ENCODE measurements at regions not wholly inside any gene's neighbourhood (a gene's known extent, or its start where the extent isn't known, plus 50 kb on each side); places are given as distances from the start of the nearest gene placed in this dataset.
"Not testable (repeated sequence)": the region's sequence is repeated elsewhere in the genome, so short reads cannot be mapped to it uniquely, and the experiment has no call there.

DNA sequence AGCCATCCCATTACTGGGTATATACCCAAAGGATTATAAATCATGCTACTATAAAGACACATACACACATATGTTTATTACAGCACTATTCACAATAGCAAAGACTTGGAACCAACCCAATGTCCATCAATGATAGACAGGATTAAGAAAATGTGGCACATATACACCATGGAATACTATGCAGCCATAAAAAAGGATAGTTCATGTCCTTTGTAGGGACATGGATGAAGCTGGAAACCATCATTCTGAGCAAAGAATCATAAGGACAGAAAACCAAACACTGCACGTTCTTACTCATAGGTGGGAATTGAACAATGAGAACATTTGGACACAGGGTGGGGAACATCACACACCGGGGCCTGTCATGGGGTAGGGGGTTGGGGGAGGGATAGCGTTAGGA is 60.3 kb upstream of the NMU start:
- FAIRE-seq: not testable (repeated sequence)

- FAIRE-seq: no peak
Observed at GRCh38 chr4:55706541-55706940, 70.4 kb upstream of the NMU start.

DNA sequence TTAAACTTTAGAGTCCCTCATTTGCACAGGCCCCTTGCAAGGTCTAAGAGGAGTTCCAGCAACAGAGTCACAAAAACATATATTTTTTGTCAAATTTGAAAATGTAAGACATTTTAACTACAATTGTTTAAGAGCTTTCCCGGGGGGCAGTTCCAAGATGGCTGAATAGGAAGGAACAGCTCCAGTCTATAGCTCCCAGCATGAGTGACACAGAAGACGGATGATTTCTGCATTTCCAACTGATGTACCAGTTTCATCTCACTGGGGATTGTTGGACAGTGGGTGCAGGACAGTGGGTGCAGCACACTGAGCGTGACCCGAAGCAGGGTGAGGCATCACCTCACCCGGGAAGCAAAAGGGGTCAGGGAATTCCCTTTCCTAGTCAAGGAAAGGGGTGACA is 71.4 kb upstream of the NMU start:
- FAIRE-seq: no peak

DNA sequence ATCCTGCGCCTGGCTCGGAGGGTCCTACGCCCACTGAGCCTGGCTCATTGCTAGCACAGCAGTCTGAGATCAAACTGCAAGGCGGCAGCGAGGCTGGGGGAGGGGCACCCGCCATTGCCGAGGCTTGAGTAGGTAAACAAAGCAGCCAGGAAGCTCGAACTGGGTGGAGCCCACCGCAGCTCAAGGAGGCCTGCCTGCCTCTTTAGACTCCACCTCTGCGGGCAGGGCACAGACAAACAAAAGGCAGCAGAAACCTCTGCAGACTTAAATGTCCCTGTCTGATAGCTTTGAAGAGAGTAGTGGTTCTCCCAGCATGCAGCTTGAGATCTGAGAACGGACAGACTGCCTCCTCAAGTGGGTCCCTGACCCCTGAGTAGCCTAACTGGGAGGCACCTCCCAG is 71.9 kb upstream of the NMU start:
- FAIRE-seq: not testable (repeated sequence)

DNA sequence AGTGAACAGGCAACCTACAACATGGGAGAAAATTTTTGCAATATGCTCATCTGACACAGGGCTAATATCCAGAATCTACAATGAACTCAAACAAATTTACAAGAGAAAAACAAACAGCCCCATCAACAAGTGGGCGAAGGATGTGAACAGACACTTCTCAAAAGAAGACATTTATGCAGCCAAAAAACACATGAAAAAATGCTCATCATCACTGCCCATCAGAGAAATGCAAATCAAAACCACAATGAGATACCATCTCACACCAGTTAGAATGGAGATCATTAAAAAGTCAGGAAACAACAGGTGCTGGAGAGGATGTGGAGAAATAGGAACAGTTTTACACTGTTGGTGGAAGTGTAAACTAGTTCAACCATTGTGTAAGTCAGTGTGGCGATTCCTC is 76.7 kb upstream of the NMU start:
- not testable (repeated sequence) for FAIRE-seq

GRCh38 chr4:55721651-55722050 is 85.6 kb upstream of the NMU start:
- no peak for FAIRE-seq

GRCh38 chr4:55722132-55722531 is 86.0 kb upstream of the NMU start:
- no peak for FAIRE-seq

GRCh38 chr4:55723403-55723802 is 87.3 kb upstream of the NMU start:
- FAIRE-seq: no peak

GRCh38 chr4:55725057-55725456 is 89.0 kb upstream of the NMU start:
- no peak for FAIRE-seq

DNA sequence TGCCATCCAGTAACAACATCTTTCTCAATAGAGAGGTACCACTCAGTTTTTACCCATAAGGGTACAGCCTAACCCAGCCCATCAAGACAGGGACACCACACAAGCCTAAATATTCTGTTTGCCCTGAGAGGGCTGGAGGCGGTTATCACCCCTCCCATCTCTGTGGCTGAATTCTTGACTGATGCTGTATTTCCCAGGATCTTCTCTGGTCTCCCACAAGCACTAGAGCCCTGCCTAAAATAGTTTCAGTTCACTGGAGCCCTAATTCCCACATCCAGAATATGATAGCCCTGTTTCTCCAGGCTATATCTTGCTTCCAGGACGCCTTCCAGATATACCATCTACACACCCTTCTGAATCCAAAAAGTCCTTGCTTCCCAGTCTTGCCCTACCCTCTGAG is 91.6 kb upstream of the NMU start:
- no peak for FAIRE-seq

DNA sequence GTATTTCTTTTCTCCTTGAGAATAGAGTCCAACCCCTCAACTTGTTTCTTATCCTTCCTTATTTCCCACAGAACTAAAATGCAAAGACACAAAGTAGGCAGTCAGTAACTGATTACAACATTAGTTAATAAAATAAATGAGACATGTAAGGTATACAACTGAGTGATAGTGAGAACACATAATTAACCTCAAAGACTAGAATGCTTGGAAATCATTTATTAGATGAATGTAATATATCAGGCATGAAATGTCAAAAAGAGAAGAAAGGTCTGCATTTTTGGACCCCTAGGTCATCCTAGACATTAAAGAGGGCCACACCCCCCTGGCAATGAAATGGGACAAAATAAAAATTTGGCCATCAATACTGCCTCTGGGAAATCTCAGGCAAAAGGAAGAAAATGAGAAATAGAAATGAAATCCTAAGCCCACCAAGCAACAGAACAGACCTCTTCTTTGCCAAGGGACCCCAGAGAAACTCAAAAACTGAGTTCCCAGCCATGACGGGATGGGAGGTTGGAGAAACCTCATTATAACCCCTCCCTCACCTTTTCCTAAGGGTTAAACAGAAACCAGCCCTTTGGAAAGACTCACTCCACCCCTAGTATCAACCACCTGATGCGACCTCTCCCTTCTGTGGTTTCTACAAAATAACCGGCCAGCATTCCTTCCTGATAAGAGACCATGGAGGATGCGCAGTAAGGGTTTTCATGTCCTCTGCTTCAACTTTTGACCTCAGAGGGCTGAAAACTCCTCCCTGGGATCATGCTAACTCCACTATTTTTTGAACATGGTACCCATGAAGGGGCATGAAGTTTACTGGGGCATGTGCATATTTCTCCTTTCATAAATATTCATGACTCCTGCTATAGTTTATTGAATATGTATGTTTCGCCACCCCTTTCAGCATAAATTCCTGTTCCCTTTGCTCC is 90.0 kb upstream of the EXOC1L start:
- no peak for FAIRE-seq

DNA sequence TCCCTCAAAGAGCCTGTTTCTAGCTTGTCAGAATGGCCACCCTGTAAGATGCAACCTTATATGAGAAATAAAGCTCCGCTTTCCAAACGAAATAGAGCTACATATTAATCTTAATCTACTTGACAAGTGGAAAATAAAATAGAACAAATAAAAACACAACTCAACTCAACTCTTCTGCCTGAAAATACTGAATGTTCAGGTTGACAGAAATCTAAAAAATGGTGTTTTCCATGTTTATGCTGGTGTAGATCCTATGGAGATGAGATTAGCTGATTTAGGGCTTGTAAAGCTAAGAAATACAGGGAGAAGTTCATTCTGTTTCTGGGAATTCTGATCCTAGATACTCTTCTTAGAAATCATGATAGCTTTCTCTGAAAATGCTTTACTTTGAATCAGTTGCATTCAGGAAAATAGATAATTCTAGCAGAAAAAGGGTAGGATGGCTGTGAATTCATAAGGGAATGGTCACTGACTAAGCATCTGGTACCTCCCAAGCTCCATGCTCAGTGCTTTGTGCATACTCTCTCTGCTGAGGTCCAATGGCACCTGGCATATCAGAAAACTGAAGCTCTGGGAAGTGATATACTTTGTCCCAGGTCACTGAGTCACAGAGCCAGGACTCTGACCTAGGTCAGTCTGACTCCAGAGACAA is 89.2 kb upstream of the EXOC1L start:
- FAIRE-seq: no peak

- no peak for FAIRE-seq
Observed at GRCh38 chr4:55731959-55732358, 87.6 kb upstream of the EXOC1L start.

DNA sequence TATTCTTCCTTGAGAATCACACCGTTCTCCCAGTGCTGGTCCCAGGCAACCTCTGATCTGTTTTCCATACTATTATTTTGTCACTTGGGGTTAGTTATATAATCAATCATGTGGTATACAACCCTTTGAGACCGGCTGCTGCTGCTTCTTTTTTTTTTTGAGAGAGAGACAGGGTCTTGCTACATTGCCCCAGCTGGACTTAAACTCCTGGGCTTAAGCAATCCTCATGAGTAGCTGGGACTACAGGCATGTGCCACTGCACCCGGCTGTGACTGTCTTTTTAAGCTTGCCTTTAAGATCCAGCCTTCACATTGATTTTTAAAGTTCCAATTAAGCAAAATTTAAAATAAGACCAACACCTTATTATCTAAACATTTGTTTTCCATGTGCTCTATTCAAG is 86.7 kb upstream of the EXOC1L start:
- FAIRE-seq: no peak

GRCh38 chr4:55733932-55734331 is 85.7 kb upstream of the EXOC1L start:
- no peak for FAIRE-seq

DNA sequence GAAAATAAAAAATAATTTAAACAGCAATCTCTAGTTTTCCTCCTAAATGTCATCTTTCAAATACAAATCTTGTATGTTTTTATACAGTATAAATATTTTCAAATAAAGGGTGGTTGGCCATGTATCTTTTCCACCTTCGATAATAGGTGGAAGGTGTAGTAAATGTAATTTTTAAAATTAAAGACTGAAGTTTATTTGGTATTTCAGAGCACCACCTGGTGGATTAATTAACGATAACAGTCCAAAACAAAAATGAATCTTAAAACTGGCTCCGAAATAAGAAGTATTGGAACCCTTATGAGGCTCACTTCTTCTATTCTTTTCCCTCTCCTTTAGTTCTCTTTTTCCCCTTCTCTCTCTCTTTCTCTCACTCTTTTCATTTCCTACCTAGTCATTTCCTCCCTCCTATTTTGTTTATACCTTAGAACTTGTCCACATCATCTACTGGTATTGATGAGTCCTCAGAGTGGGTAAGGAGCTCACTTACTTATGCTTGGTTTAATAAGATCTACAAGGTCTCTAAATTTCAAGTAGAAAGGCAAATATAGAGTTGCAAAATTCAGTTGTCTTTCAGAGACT is 82.9 kb upstream of the EXOC1L start:
- peak; percentile 62 for FAIRE-seq

DNA sequence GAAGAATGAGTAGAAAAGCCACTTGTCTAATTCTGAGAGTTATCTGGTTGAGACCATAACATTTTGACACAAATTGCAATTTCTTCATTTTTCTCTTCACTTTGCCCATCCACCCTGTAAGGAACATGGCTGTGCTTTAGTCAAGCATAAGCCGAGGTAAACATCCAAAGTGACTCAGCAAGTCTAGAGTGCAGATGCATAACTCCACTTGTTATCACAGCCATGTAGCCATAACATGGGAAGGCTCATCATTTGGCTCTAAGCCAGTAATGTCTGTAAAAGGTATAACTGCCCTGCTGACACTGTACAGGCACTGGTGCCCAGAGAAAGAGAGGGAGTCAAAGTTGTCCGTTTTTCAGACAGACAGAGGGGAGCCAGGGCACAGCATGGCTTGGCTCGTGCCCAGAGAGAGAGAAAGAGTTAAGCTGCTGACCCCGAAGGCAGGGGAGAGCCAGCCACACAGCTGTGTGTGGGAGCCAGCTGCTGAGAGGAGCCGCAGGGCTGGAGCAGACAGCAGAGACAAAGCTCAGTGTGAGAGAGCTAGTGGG is 76.9 kb upstream of the EXOC1L start:
- no peak for FAIRE-seq

- FAIRE-seq: no peak
Observed at GRCh38 chr4:55744369-55744768, 75.2 kb upstream of the EXOC1L start.

- no peak for FAIRE-seq
Observed at GRCh38 chr4:55745014-55745413, 74.6 kb upstream of the EXOC1L start.

GRCh38 chr4:55747793-55748192 is 71.8 kb upstream of the EXOC1L start:
- no peak for FAIRE-seq

- FAIRE-seq: no peak
Observed at GRCh38 chr4:55749666-55750065, 69.9 kb upstream of the EXOC1L start.

DNA sequence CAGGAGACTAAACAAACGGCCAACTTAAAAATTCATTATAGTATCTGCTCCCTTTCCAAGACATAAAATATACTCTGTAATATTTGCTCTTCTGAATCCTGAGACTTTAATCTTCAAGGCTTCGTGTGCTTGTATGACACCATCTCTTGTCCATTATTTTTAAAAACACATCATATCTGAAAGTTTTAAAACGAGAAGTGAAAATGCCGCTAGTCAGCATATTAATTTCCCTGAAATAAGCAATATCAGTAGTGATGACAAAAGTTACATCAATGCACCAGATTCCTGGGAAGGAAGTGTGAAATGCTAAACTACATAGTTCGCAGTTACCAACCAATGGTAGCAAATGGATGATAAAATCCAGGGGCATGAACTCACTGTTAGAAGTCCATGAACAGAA is 66.8 kb upstream of the EXOC1L start:
- no peak for FAIRE-seq

- no peak for FAIRE-seq
Observed at GRCh38 chr4:55753856-55754255, 65.7 kb upstream of the EXOC1L start.
